GM12872 (cell line): ENCODE measurements at regions not wholly inside any gene's neighbourhood (a gene's known extent, or its start where the extent isn't known, plus 50 kb on each side); places are given as distances from the start of the nearest gene placed in this dataset.

ENCODE experiments used
- CTCF ChIP-seq: IDR thresholded peaks from 3 replicates; pipeline ENCODE4 v1.5.1; 2011; ENCODE audit warnings: low read depth, mild to moderate bottlenecking, low read length, moderate library complexity; ENCODE audit not compliant: insufficient read depth

DNA sequence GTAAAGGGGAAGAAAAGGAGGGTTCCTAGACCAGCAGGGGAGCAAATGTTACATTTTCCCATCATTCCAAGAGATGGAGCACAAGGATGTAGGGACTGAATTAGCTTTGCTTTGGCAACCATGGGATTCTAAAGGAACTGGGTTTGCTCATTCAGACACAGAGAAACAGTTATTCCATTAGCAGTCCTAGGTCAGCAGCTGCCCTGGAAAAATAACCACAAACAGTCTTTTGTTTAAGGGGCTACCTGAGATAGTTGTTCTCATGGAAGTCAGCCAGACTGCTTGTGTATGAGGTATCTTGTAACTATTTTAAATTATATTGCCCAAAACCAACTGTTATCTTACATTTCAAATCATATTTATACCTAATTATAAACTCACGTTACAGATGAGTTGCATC, 58.4 kb upstream of the VCAM1 start:
- TF ChIP-seq CTCF: no peak
